GM19328 (cell line): ENCODE measurements at regions not wholly inside any gene's neighbourhood (a gene's known extent, or its start where the extent isn't known, plus 50 kb on each side); places are given as distances from the start of the nearest gene placed in this dataset.
"Not testable (repeated sequence)": the region's sequence is repeated elsewhere in the genome, so short reads cannot be mapped to it uniquely, and the experiment has no call there.

Source experiments
- ATAC-seq: cut with Tn5 transposase; IDR thresholded peaks from one replicate; pipeline ENCODE4 v1.9.1; 2021; ENCODE audit warnings: mild to moderate bottlenecking, moderate library complexity; ENCODE audit not compliant: unreplicated experiment

GRCh38 chr13:80684217-80684991, 343.5 kb upstream of the SPRY2 start:
- no peak for ATAC-seq

- ATAC-seq = no peak
These were observed 339.9 kb upstream of the SPRY2 start for GRCh38 chr13:80680786-80681366.

- ATAC-seq = no peak
These were observed 338.5 kb upstream of the SPRY2 start for GRCh38 chr13:80679423-80679822.

- no peak for ATAC-seq
These were observed 336.3 kb upstream of the SPRY2 start for GRCh38 chr13:80677227-80677626.

GRCh38 chr13:80675442-80675841, 334.5 kb upstream of the SPRY2 start:
- not testable (repeated sequence) for ATAC-seq

GRCh38 chr13:80671773-80672172, 330.8 kb upstream of the SPRY2 start:
- ATAC-seq = no peak

- no peak for ATAC-seq
These were observed 328.2 kb upstream of the SPRY2 start for GRCh38 chr13:80669112-80669511.

- no peak for ATAC-seq
These were observed 327.5 kb upstream of the SPRY2 start for GRCh38 chr13:80668452-80668851.

- ATAC-seq = no peak
These were observed 326.0 kb upstream of the SPRY2 start for GRCh38 chr13:80666782-80667552.

GRCh38 chr13:80665792-80666333, 324.9 kb upstream of the SPRY2 start:
- no peak for ATAC-seq

GRCh38 chr13:80664950-80665349, 324.0 kb upstream of the SPRY2 start:
- ATAC-seq = no peak

GRCh38 chr13:80663788-80664187, 322.9 kb upstream of the SPRY2 start:
- no peak for ATAC-seq

GRCh38 chr13:80658705-80659104, 317.8 kb upstream of the SPRY2 start:
- no peak for ATAC-seq

- no peak for ATAC-seq
These were observed 315.6 kb upstream of the SPRY2 start for GRCh38 chr13:80656512-80656904.

- ATAC-seq = no peak
These were observed 315.0 kb upstream of the SPRY2 start for GRCh38 chr13:80655778-80656511.

- no peak for ATAC-seq
These were observed 313.8 kb upstream of the SPRY2 start for GRCh38 chr13:80654638-80655249.

GRCh38 chr13:80649274-80649673, 308.3 kb upstream of the SPRY2 start:
- no peak for ATAC-seq

GRCh38 chr13:80642641-80643040, 301.7 kb upstream of the SPRY2 start:
- ATAC-seq = no peak

- ATAC-seq = no peak
These were observed 292.3 kb upstream of the SPRY2 start for GRCh38 chr13:80633251-80633650.

- no peak for ATAC-seq
These were observed 289.8 kb upstream of the SPRY2 start for GRCh38 chr13:80630685-80631121.
